ENCODE measurements at regions not wholly inside any gene's neighbourhood (a gene's known extent, or its start where the extent isn't known, plus 50 kb on each side); places are given as distances from the start of the nearest gene placed in this dataset.

DNA sequence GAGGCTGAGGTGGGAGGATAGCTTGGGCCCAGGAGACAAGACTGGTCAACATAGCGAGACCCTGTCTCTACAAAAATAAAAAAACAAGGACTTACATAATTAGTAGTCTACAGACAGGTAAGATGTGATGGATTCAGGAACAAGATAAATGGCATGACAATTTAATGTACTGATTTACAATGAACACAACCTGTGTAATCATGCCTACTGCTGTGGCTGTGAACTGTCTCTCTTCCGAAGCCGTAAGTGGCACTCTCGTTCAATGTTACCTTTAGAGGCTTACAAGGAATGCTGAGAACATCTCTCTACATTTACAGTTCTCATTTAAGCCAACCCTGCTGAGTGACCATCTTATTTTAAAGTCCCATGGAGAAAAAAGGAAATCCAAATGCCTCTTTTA, 134.8 kb upstream of the PRDM1 start:
- no peak overlapping the region for H3K4me3 ChIP-seq
- TF ChIP-seq, protein P1, sequence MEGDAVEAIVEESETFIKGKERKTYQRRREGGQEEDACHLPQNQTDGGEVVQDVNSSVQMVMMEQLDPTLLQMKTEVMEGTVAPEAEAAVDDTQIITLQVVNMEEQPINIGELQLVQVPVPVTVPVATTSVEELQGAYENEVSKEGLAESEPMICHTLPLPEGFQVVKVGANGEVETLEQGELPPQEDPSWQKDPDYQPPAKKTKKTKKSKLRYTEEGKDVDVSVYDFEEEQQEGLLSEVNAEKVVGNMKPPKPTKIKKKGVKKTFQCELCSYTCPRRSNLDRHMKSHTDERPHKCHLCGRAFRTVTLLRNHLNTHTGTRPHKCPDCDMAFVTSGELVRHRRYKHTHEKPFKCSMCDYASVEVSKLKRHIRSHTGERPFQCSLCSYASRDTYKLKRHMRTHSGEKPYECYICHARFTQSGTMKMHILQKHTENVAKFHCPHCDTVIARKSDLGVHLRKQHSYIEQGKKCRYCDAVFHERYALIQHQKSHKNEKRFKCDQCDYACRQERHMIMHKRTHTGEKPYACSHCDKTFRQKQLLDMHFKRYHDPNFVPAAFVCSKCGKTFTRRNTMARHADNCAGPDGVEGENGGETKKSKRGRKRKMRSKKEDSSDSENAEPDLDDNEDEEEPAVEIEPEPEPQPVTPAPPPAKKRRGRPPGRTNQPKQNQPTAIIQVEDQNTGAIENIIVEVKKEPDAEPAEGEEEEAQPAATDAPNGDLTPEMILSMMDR (IDR thresholded peaks at IDR 0.05), result no peak
- TF ChIP-seq POLR2A (IDR thresholded peaks at IDR 0.05), result no peak
- no peaks in the 10 kb centered on the region for H3K27me3 ChIP-seq
- H3K4me1 ChIP-seq, result no peaks in the 10 kb centered on the region
- H3K9me3 ChIP-seq, result no peaks in the 10 kb centered on the region
- WGBS, 2 donors, result 80 to 88% methylated on average over 4 of the region's 4 CpGs
- ATAC-seq (no peak), DNase-seq (no peak)
- intact Hi-C loops (cut with DNase I), result no loop called here
- H3K27ac ChIP-seq, result no peak overlapping the region
- H3K36me3 ChIP-seq (replicated peaks in 1 of 2; ENCODE audit: insufficient read depth in 1 of 2, low read depth in 2 of 2), result no peaks in the 10 kb centered on the region

DNA sequence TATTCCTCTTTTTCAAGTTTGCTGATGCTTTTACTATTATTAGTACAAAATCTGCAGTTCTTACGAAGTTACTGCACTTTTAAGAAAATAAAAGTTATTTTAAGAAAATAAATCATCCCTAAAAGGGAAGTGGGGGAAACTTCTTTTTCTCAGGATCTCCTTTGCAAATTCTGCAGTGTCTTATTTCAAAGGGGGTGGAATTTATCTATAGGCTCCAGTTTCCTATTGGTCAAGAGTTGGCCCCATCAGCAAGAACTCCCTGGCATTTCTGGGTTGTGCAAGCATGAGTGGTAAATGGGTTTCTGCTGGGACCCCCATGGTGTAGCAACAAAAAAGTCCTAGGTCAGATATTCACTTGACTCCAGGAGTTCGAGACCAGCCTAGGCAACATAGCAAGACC, 136.3 kb upstream of the PRDM1 start:
- no peak for TF ChIP-seq POLR2A (IDR thresholded peaks at IDR 0.05)
- TF ChIP-seq, protein P1 (IDR thresholded peaks at IDR 0.05), result no peak
- Histone ChIP-seq H3K4me3 (no peak overlapping the region), H3K9me3 (no peaks in the 10 kb centered on the region), H3K27me3 (no peaks in the 10 kb centered on the region), H3K27ac (no peak overlapping the region), H3K4me1 (no peaks in the 10 kb centered on the region), H3K36me3 (replicated peaks in 1 of 2; ENCODE audit: insufficient read depth in 1 of 2, low read depth in 2 of 2) (no peaks in the 10 kb centered on the region)
- ATAC-seq, result no peak
- 72 to 78% methylated on average over 2 of the region's 2 CpGs for WGBS, 2 donors
- intact Hi-C loops (cut with DNase I), result no loop called here
- no peak for DNase-seq

DNA sequence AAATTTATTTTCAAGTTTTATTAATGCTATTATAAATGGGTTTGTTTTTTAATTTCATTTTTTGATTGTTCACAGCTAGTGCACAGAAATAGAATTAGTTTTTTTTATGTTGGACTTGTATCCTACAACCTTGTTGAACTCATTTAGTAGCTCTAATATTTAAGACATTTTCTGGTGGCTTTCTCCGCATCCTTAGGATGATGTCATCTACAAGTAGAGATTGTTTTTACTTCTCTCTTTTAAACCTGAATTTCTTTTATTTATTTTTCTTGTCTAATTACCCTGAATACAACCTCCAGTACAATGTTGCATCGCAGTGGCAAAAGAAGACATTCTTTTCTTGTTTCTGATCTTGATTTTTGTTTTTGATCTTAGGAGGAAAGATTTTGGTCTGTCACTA, 142.6 kb upstream of the PRDM1 start:
- intact Hi-C loops (cut with DNase I), result no loop called here
- ATAC-seq, result no peak

DNA sequence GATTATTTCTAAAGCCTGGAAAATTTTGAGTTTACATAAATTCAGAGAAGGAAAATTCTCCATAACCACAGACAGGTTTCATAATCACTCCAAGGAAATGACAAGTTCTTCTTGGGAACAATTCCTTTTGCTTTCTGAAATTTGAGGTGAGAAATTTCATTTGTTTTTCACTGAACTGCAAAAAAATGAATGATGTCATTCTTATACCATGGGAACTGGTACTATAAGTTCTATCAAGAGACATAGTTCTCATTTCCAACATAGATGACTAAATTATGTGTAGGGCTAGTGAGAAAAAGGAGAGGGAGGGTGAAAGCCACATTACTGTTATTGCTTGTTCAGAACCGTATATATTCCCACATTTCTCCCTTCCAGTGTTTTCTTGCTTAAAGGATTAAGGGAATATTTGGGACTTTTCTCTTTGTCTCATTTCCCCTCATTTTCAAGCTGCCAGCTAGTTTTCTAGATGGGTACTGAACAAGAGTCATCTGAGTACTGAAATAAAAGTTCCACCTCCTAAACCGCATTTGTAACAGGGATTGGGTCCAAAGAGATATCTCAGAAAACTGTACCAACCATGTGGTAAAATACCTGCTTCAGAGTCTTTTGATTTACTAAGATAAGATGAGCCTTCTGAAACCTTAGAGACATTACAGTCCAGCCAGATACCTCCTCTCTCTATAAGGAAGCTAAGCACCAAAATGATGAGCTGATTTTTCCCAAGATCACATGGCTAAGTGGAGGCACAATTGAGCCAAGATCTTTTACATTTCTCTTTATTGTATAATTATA, 144.3 kb upstream of the PRDM1 start:
- Histone ChIP-seq H3K27ac (no peak overlapping the region), H3K9me3 (no peaks in the 10 kb centered on the region), H3K36me3 (replicated peaks in 1 of 2; ENCODE audit: insufficient read depth in 1 of 2, low read depth in 2 of 2) (no peaks in the 10 kb centered on the region), H3K27me3 (no peaks in the 10 kb centered on the region), H3K4me3 (no peak overlapping the region), H3K4me1 (no peaks in the 10 kb centered on the region)
- no peak for ATAC-seq
- DNase-seq, result no peak
- intact Hi-C loops (cut with DNase I), result no loop called here
- TF ChIP-seq, protein P1 (IDR thresholded peaks at IDR 0.05), result no peak
- no peak for TF ChIP-seq POLR2A (IDR thresholded peaks at IDR 0.05)
- 80% methylated on average over 2 of the region's 2 CpGs for WGBS, 2 donors

More for the DNA sequence above, 142.6 kb upstream of the PRDM1 start:
- H3K27me3 ChIP-seq, result no peaks in the 10 kb centered on the region
- no peaks in the 10 kb centered on the region for H3K36me3 ChIP-seq (replicated peaks in 1 of 2; ENCODE audit: insufficient read depth in 1 of 2, low read depth in 2 of 2)
- H3K4me1 ChIP-seq, result no peaks in the 10 kb centered on the region
- WGBS, 2 donors, result 75 to 78% methylated on average over 2 of the region's 2 CpGs
- H3K27ac ChIP-seq, result no peak overlapping the region
- TF ChIP-seq POLR2A (IDR thresholded peaks at IDR 0.05), result no peak
- TF ChIP-seq, protein P1 (IDR thresholded peaks at IDR 0.05), result no peak
- H3K4me3 ChIP-seq, result no peak overlapping the region
- no peaks in the 10 kb centered on the region for H3K9me3 ChIP-seq
- no peak for DNase-seq

DNA sequence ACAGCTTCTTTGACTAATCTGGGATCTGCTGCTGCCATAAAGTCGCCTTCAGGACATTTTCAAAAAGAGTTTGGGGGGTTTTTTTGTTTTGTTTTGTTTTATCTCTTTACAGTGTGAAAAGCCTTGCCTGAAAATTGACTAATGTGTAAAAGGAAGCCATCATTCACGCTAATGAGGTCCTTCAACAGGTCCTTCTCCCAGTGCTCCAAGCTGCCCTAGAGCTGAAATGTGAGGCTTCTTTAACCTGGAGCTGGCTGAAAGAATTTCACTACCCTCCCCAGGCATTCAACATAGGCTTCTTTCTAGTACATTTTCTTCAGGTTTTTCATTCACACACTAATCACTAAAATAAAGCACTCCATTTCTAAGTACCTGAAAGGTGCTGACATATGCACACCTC, 145.1 kb upstream of the PRDM1 start:
- TF ChIP-seq, protein P1 (IDR thresholded peaks at IDR 0.05), result no peak
- TF ChIP-seq POLR2A (IDR thresholded peaks at IDR 0.05), result no peak
- no peaks in the 10 kb centered on the region for H3K36me3 ChIP-seq (replicated peaks in 1 of 2; ENCODE audit: insufficient read depth in 1 of 2, low read depth in 2 of 2)
- H3K27me3 ChIP-seq, result no peaks in the 10 kb centered on the region
- intact Hi-C loops (cut with DNase I), result no loop called here
- ATAC-seq, result no peak
- WGBS, 2 donors, result 39 to 43% methylated on average over 2 of the region's 2 CpGs
- no peak overlapping the region for H3K27ac ChIP-seq
- no peak overlapping the region for H3K4me3 ChIP-seq
- no peak for DNase-seq
- no peaks in the 10 kb centered on the region for H3K4me1 ChIP-seq
- no peaks in the 10 kb centered on the region for H3K9me3 ChIP-seq

Data from body of pancreas (tissue), 4 donors.